PC-9 (cell line): ENCODE measurements at regions not wholly inside any gene's neighbourhood (a gene's known extent, or its start where the extent isn't known, plus 50 kb on each side); places are given as distances from the start of the nearest gene placed in this dataset.

Experiments
- BruUV-seq: library from RNA; stranded (reverse); fragments of 400-500 nt; replicated peaks from 2 replicates; lab custom pipeline; 2021; lab: Mats Ljungman, UMichigan
- CTCF ChIA-PET: fragments of 300-600 bp; sonication (Branson Sonifier 250); formaldehyde crosslinking; loops from one replicate; lab custom pipeline; 2022; ENCODE audit warnings: antibody characterized with exemption; lab: Charles Lee
- POLR2A ChIA-PET: fragments of 300-600 bp; sonication (Branson Sonifier 250); formaldehyde crosslinking; loops from one replicate; lab custom pipeline; 2022; ENCODE audit warnings: antibody characterized with exemption; ENCODE audit not compliant: unreplicated experiment; lab: Charles Lee
- DNase-seq, 2 experiments: peaks; one replicate each; pipeline versions ENCODE4 v3.0.0 to v3.0.0-alpha.2; 2015 to 2022; ENCODE audit warnings: mixed read lengths in 1 of 2
- H2AFZ ChIP-seq: fragments of 200-600 bp; sonication (generic); 2 replicates; pipeline ENCODE4 v1.8.1; 2017; ENCODE audit warnings: antibody characterized with exemption
- H3F3A ChIP-seq: fragments of 200-600 bp; sonication (generic); 2 replicates; pipeline ENCODE4 v1.8.1; 2017; ENCODE audit warnings: antibody characterized with exemption, mild to moderate bottlenecking, low read depth; ENCODE audit not compliant: insufficient read depth
- H3K27ac ChIP-seq: fragments of 200-600 bp; sonication (generic); 2 replicates; pipeline ENCODE4 v1.6.1; 2016; ENCODE audit warnings: mixed run types
- H3K27me3 ChIP-seq: fragments of 200-600 bp; sonication (generic); 2 replicates; pipeline ENCODE4 v1.6.1; 2016; ENCODE audit warnings: low read depth, mixed run types; ENCODE audit not compliant: insufficient read depth
- H3K36me3 ChIP-seq: fragments of 200-600 bp; sonication (generic); 2 replicates; pipeline ENCODE4 v1.6.1; 2016; ENCODE audit warnings: low read depth, mixed run types
- H3K4me1 ChIP-seq: fragments of 200-600 bp; sonication (generic); replicated peaks from 2 replicates; pipeline ENCODE4 v1.6.1; 2016; ENCODE audit warnings: mixed run types; ENCODE audit not compliant: insufficient read depth
- H3K4me2 ChIP-seq: fragments of 200-600 bp; sonication (generic); 2 replicates; pipeline ENCODE4 v1.6.1; 2017; ENCODE audit warnings: mixed run types
- H3K4me3 ChIP-seq: fragments of 200-600 bp; sonication (generic); 2 replicates; pipeline ENCODE4 v1.6.1; 2016; ENCODE audit warnings: mixed run types
- H3K79me2 ChIP-seq: fragments of 200-600 bp; sonication (generic); 2 replicates; pipeline ENCODE4 v1.6.1; 2017; ENCODE audit warnings: low read depth, mixed run types
- H3K9me2 ChIP-seq: fragments of 200-600 bp; sonication (generic); 2 replicates; pipeline ENCODE4 v1.8.1; 2017; ENCODE audit warnings: mild to moderate bottlenecking; ENCODE audit not compliant: insufficient read depth
- H3K9me3 ChIP-seq: fragments of 200-600 bp; sonication (generic); 2 replicates; pipeline ENCODE4 v1.8.1; 2016; ENCODE audit warnings: low read depth; ENCODE audit not compliant: insufficient read depth
- H4K20me1 ChIP-seq: fragments of 200-600 bp; sonication (generic); 2 replicates; pipeline ENCODE4 v1.8.1; 2017; ENCODE audit not compliant: insufficient read depth
- EZH2 ChIP-seq: fragments of 200-600 bp; sonication (generic); IDR thresholded peaks from 2 replicates; pipeline ENCODE4 v1.8.0; 2017; ENCODE audit warnings: antibody characterized with exemption, low read depth
- intact Hi-C: fragments of 100-400 bp; cut with micrococcal nuclease; formaldehyde crosslinking; loops from one replicate; pipeline ENCODE4 v1.10.0; 2022; ENCODE audit not compliant: unreplicated experiment
- TF ChIP-seq, protein P1 (sequence below): fragments of 200-600 bp; sonication (generic); conservative IDR thresholded peaks from 2 replicates; pipeline ENCODE4 v1.6.1; 2017; ENCODE audit warnings: mixed run types, antibody characterized with exemption, mild to moderate bottlenecking, moderate library complexity

GRCh38 chr10:129033340-129033739 is 433.7 kb upstream of the MGMT start:
- Histone ChIP-seq H3K27me3 (peaks cover 60% of the 10 kb centered on the region), H3K4me3 (no peak overlapping the region), H3K27ac (no peak overlapping the region), H3K4me2 (no peak overlapping the region), H3K36me3 (no peaks in the 10 kb centered on the region), H3K9me3 (no peaks in the 10 kb centered on the region), H2AFZ (no peak overlapping the region), H3K79me2 (no peaks in the 10 kb centered on the region), H3K9me2 (no peaks in the 10 kb centered on the region), H3K4me1 (no peaks in the 10 kb centered on the region), H4K20me1 (no peaks in the 10 kb centered on the region), H3F3A (no peaks in the 10 kb centered on the region)
- TF ChIP-seq, protein P1, sequence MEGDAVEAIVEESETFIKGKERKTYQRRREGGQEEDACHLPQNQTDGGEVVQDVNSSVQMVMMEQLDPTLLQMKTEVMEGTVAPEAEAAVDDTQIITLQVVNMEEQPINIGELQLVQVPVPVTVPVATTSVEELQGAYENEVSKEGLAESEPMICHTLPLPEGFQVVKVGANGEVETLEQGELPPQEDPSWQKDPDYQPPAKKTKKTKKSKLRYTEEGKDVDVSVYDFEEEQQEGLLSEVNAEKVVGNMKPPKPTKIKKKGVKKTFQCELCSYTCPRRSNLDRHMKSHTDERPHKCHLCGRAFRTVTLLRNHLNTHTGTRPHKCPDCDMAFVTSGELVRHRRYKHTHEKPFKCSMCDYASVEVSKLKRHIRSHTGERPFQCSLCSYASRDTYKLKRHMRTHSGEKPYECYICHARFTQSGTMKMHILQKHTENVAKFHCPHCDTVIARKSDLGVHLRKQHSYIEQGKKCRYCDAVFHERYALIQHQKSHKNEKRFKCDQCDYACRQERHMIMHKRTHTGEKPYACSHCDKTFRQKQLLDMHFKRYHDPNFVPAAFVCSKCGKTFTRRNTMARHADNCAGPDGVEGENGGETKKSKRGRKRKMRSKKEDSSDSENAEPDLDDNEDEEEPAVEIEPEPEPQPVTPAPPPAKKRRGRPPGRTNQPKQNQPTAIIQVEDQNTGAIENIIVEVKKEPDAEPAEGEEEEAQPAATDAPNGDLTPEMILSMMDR, result no peak
- no peak for TF ChIP-seq EZH2
- no peak for DNase-seq
- intact Hi-C loops, result loop anchor here (10.0 kb wide), 1 partner anchor 1091 kb away; no protein-coding TSS in a partner anchor
- no TSS peak for BruUV-seq
- ChIA-PET CTCF (no interaction called here), POLR2A (no interaction called here)

DNA sequence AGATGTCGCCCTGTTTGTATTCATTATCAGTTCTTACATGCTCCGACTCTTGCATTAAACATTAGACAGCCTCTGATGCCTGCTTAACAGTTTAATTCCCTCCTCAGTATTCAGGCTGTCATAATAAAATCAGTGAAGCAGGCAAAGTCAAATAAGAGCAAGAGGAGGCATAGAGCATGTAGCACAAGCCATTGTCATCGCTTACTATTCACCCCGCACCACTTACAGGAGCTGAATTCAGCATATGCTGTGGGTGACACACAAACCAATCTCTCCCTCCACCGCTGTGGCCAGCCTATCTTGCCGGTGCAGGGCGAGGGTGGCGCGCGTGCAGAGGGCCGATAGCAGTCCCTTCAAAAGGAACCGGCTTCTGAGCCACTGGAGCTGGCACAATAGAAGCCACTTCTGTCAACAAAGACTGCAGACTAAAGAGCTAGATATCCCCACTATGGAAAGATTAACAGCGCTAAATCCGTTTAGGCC is 433.2 kb upstream of the MGMT start:
- Histone ChIP-seq H3K4me1 (no peaks in the 10 kb centered on the region), H3K4me2 (no peak overlapping the region), H3K27me3 (peaks cover 55% of the 10 kb centered on the region), H3K36me3 (no peaks in the 10 kb centered on the region), H3K79me2 (no peaks in the 10 kb centered on the region), H3F3A (no peaks in the 10 kb centered on the region), H4K20me1 (no peaks in the 10 kb centered on the region), H3K4me3 (no peak overlapping the region), H2AFZ (no peak overlapping the region), H3K9me2 (no peaks in the 10 kb centered on the region), H3K9me3 (no peaks in the 10 kb centered on the region), H3K27ac (no peak overlapping the region)
- POLR2A ChIA-PET, result no interaction called here
- DNase-seq, result no peak
- no peak for TF ChIP-seq EZH2
- TF ChIP-seq, protein P1, result no peak
- no TSS peak for BruUV-seq
- CTCF ChIA-PET, result no interaction called here
- intact Hi-C loops, result loop anchor here (10.0 kb wide), 1 partner anchor 1091 kb away; no protein-coding TSS in a partner anchor

DNA sequence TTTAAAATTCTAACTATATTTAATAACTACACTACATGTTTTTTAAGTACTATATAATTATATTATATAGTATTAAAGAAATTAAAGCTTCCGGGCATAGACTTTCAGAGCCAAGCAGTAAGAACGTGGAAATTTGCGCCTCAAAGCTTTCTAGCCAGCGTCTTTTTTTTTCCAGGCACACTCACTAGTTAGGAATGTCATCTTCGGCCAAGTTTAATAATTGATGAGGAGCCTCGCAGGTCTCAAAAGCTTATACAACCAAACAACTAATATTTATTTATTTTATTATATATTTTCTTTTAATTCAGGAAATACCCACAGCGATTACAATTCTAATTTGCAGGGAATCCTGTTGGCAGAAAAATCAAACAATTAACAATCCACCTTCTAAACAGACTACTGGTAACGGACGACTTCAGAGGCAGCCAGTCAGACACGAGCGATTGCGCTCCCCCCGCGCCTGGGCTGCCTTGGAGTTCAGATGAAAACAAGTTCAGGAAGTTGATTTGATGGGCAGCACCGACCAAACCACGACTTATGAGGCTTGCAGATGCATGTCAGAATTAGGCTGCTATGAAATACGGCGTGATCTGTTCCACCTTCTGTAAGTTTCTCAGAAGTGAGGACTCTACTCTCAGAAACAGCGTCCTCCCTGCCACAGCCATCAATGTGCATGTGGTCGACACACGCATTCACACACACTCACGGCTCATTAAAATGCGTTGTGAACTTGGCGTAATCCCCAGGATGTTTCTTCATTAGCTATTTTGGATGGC is 431.8 kb upstream of the MGMT start:
- Histone ChIP-seq H4K20me1 (no peaks in the 10 kb centered on the region), H3K4me2 (no peak overlapping the region), H3K79me2 (no peaks in the 10 kb centered on the region), H3K9me3 (no peaks in the 10 kb centered on the region), H3K27me3 (peaks cover 53% of the 10 kb centered on the region), H2AFZ (no peak overlapping the region), H3K9me2 (no peaks in the 10 kb centered on the region), H3F3A (no peaks in the 10 kb centered on the region), H3K4me3 (no peak overlapping the region), H3K4me1 (no peaks in the 10 kb centered on the region), H3K27ac (no peak overlapping the region), H3K36me3 (no peaks in the 10 kb centered on the region)
- DNase-seq, result no peak
- ChIA-PET CTCF (no interaction called here), POLR2A (no interaction called here)
- intact Hi-C loops, result loop anchor here (10.0 kb wide), 1 partner anchor 1090 kb away; no protein-coding TSS in a partner anchor
- TF ChIP-seq, protein P1, result no peak
- TF ChIP-seq EZH2, result no peak
- BruUV-seq, result no TSS peak
